ENCODE measurements at regions not wholly inside any gene's neighbourhood (a gene's known extent, or its start where the extent isn't known, plus 50 kb on each side); places are given as distances from the start of the nearest gene placed in this dataset.

DNA sequence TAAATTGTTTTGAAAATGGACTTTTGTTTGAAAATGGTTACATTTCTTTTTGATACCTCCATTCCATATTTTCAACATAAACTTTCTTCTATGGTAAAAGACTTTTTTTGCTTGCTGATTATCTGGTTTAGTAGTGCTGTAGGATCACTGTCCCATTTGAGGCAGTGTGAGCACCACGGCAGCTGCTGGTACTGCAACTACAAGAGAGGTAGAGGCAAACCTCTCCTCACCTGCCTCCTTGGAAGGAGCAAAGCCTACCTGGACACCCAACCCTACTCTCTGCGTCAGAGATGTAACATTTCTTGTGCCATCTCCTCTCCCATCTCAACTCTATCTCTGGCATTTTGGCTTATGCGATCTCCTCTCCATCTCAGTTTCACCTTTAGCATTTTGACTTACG is 460.1 kb downstream of the SHQ1 start:
- FAIRE-seq: no peak

DNA sequence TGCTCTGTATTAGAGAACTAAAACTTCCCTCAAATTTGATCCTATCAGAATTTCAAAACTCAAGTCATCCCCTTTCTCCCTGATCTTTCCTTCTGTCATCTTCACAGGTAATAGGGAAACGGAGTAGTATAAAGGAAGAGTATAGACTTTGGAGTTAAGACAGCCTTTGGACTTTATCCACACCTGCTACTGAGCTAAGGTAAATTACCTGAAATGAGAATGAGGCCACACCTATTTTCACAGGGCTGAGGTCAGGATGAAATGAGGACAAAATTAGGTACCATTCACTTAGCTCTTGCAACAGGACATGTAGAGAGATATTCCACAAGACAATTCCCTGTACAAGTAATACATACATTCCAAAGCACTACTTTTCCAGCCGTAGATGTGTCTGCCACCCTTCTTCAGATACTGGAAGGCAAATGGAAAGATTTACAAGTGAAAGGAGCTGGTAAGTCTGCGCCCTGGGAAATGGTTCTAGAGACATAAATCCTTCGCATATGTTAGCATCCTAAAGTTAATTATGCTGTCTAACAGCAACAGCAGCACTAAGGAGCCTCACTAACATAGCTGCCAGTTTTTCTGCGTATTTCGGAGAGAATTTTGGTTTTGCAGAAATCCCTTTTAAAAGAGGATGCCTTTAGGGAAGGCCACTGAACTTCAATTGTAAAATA is 461.8 kb downstream of the SHQ1 start:
- FAIRE-seq: no peak

DNA sequence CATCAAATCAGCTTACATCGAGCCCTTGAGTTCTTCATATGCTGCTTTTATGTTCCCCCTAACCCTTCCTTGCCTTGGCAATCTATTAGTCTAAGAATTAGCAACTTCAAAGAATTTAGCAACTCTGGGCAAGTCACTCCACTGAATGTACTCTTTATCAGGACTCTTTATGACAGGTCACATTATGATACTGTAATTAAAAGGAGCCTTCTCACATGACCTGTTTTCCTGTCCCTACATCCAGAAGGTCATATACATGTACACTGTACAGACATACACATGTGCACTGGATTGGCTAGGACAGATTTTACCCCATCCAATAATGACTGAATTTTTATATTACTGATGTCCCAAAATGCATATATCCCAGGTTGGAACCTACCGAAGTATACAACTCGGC is 463.1 kb downstream of the SHQ1 start:
- no peak for FAIRE-seq

DNA sequence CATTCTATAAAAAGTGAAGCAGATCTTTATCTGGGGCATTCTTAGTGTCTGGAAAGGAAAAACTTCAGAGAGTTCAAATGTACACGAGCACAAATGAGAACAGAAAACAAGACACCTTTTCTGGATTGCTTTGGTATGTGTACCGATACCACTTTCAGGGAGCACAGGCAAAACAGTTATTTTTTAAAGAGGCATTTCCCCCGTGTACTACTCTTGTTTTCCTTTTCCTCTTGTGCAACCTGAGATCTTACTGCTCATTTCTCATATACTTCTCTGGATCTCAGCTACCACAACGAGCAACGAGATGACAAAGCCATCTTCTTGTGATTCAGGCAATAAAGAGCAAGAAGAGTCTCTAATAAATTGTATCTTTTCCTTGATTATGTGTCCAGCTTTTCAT is 463.6 kb downstream of the SHQ1 start:
- no peak for FAIRE-seq

DNA sequence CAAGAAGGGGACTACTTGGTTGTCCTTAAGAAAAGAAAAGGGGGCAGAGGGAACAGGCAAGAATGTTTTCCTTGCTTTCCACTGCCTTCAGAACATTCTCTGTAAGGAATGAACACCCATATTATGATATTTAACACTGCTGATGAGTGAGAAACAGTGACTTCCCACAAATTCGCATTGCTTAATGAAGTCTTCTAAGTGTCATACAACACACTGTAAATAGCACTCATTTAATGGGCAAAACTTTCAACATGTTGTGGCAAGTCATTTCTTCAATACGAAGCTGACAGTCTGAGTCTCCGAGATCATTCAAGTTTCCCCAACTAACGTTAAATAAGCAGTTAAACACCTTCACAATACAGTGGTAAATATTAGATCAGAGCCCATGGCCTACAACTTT is 464.4 kb downstream of the SHQ1 start:
- no peak for FAIRE-seq

DNA sequence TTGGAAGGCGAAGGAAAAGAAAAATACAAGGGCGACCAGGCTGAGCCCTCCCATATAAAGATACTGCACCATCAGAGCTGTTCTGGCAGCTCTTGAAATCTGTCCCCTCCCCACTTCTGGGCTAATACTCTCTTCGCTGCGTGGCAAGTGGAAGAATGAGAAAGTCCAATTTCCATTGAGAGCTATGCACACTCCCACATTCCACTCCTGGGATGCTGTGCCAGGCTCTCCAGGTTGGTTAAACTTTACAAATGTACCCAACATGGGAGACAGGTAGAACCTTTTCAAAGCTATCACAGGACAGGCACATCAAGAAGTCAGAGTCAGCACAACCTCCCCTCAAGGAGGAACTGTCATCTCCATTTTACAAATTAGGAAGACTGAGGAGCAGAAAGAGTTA is 465.0 kb downstream of the SHQ1 start:
- no peak for FAIRE-seq

DNA sequence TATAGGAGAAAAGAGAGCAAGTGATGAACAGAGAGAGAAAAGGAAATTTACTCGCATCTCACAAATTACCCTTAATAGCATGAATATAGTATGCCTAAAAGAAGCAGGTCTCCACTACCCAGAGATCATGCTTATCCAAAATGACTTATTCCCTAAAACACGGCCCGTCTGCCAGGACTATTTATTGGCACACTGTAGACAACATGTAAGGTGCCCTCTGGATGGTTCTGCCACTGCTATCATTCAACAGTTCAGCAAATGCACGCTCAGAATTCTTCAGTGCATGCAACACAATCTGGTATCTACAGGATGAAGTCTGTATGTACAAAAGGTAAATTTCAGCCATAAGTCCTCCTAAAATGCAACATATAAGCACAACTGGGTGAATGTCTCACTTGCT is 465.8 kb downstream of the SHQ1 start:
- FAIRE-seq: no peak

DNA sequence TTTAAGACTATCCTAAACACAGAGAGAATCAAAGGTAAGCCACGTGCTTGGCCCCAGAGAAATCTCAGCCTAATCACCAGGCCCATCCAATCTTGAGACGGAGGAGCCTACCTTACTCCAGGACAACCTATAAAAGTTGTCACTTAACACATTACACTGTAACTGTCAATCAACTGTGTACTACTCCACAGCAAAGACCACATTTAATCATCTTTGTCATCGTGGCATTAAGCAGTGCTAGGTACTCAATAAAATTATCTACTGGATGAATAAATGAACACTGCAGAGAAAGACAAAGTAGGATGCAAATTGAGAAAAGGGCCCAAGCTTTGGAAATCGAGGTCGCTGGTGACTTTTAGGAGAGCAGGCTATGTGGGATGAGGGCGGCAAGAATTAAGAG is 466.7 kb downstream of the SHQ1 start:
- no peak for FAIRE-seq

DNA sequence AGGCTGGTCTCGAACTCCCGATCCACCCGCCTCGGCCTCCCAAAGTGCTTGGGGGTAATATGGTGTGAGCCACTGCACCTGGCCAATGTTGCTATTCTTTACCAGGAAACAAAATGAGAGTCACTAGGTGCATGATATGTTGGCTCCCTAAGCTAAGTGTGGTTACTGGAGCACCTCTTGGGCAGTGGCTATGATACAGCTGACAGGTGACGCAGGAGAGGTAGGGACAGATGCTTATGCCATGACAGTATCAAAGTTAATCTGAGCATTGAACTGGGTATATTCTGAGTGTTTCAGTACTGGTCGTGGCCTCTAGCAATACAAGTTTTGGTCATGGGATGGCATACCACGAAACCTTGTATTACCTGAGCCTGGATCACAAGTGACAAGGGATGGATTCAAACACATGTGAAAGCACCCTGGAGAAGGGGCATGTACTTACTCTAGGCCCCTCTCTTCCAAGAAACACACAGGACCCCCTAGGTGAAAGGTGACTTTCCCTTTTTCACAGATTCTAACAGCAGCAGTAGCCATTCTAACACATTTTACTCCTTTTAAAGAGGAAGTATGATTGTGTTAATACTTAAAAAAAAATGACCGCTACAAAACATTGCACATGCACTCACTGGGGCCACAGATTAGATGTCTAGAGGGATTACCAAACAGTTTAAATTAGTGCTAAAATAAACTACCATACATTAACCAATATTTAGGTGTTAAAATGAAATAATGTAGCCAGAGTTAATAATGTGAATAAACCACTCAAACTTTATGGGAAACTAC is 467.3 kb downstream of the SHQ1 start:
- FAIRE-seq: no peak

DNA sequence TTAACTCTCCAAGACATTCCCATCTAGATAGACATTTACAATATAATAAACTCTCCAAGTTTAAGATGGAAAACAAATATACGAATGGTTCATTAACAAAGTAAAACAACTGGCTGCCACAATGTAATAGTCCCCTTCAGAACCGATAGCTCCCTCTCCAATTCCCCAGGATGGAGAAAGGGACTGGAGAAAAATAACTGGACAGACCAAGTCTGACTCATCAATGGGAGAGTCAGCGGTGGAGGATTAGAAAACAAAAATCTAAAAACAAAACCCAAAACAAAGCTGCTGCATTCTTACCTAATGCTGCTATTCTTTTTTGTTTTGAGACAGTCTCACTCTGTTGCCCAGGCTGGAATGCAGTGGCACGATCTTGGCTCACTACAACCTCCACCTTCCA is 468.1 kb downstream of the SHQ1 start:
- no peak for FAIRE-seq

DNA sequence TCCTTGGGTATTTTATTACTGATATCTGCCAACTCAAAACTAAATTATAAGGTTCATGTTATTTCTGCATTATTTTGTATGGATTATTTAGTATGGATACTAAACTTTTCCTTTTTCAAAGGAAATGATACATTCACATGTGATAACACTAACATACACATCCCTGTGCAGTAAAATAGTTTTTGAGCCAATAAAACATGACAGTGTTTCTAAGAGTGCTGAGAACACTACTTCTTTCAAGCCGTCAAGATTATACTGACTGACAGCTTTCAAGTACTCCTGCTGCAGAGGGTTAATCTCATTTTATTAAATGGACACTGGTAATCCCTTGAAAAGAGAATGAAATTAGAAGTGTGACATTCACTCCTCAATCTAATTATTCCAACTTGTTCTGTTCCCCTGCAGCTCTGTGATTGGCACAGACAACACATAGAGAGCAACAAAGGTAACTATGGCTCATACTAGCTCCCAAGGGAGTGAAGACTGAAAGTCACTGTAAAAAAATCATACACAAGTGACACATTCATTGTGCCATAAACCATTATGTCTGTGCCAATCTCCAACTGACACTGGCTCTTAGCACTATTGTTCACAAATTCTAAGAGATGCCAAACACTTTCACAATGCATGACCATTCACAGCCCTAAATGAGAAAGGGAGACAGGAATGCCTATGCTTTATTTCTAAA is 468.6 kb downstream of the SHQ1 start:
- no peak for FAIRE-seq

DNA sequence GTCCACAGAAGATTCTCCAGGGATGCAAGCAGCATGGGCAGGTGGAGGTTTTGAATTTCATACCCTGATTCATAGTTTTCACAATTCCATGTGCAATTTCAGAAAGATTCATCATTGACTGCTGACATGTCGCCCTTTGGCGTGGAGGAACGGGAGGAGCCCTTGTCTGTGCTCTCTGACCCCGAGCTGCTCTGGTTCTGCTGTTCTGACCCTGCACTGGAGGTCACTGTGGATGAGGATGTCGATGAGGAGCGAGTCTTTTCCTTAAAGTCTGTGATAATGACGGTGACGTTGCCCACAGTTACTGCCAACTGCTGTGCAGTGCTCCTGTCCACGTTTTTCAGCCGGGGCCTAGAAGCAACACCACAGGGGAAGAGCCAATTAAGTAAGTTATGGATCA is 470.0 kb downstream of the SHQ1 start:
- no peak for FAIRE-seq

DNA sequence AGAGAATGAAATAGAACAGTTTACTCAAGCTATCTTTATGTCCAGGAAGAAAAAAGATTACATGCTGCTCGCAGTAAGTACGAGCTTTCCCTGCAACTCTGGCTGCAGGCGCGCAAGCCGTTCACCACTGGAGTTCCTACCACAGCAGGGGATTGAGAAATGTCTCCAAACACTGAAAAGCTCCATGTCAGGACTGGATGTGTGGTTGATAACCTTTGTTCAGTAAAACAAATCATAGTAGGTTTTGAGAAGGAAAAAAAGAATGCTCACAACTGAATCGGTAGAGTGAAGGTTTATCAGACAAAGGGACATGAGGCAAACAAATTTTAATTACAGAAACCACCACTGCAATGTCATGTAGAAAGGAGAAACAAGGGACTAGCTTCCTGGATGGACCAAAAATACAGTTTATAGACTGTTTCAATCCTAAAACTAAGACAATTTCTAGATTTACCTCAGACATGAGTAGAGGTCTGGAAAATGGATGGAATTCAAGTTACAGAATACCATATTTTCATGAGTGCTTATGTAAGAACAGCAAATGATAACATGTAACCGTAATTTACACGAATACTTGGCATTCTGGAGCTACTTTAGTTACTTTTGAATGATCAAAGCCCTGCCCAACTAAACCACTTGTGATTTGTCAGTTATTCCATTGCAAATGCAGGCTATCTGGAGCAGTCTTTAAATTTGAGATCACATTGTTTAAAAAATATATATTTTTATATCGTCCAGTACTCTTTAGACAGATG is 471.1 kb downstream of the SHQ1 start:
- FAIRE-seq: no peak

DNA sequence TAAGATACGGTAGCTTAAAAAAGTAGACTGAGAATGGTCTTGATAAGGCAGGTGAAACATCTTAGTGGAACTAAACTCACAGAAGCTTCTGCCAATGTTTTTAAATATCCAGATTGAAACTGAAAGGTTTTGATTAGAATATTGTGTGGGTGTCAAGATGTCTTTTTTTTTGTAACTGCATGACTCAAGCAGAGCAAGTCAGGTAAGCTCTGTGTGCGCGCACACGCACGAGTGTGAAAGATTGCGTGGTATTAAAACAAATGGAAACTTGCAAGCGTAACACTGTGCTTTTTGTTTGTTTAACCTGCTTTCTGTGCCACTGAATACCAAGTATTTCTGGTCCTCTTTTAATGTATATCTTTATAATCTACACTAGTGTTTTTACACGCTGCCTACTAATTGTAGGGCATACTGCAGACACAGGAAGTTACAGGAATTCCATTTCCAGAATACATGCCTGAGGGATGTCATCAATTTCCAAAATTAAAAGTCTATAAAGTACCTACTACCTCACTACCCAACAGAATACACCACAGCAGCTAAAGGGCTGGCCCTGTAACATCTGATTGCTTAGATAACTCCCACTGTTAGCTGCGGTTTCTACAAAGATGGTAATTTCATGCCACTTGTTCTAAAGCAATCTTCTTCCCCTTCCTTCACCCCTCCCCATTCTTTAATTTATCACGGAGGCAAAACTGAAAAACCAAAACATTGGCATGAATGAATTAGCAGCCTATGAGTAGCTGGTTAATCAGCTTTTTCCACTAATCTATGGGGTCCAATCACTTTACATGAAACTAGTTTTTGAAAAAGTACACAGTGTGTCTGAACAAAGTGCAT is 472.8 kb downstream of the SHQ1 start:
- no peak for FAIRE-seq

DNA sequence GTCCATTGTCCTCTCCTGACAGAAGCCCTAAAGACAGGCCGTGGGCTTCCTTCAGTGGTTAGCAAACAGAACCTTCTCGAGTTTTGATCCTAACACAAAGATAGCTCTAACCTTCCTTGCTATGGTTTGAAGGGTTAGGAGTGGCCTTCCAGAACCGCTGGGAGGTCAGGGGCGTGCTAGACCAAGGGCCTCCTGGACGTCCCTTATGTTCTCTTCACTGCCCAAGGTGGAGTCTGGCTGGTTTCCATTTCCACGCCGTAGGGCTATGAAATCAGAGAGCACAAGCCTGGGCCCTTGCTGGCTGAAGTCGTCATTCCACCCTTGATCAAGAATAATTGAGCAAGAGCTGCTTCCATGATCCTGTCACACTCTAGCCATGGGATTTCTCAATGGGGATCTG is 475.1 kb downstream of the SHQ1 start:
- FAIRE-seq: no peak

DNA sequence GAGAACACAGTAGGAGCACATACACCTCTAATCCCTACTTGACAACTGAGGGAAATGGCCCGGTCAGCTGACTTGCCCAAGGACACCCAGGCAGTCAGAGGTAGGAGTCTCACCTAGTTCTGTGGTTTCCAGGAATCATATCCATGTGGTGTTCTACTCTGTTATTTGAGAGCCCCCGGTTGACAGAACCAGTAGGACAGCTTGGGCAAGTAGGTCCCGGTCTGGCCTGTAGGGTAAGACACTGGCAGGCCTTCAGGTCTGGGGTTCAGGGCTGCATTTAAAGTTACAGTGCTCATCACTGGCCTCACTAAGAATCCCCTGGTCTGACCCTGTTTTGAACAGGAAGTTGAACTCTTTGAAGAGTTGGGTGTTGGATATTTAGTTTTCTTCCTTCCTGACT is 476.1 kb downstream of the SHQ1 start:
- no peak for FAIRE-seq

DNA sequence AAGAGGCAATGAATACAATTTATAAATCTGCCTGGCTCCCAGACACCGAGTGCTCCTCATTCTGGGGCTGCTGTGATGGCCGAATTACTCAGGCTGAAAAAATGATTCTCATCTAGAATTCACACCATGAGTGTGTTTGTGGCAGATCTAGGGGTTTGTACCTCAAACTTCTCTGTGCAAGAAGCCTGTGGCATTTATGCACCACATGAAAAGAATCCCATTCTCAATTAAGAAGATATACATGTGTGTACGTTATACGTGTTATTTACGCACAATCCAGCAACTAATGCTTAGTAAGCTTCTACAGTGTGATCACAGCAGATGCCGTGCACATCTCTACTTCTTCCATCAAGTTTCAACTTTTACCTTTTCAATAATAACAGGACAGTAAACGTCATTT is 476.8 kb downstream of the SHQ1 start:
- no peak for FAIRE-seq

DNA sequence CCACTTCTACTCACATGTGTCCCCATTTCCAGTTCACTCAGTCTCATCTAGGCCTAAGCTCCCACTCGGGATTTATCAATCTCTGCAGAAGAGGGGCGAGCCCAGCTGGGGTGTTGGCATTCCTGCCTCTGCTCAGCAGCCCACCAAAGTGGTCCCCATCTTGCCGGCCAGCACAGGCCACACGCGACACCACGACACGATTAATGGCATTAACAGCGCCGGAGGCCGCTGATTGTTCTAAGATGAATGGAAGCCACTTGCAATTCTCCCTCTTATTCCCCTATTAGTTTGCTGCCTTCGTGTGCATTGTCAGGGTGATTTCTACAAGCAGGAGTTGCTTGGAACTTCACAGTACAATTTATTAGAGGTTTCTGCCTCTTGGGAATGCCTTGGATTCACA is 477.3 kb downstream of the SHQ1 start:
- no peak for FAIRE-seq

DNA sequence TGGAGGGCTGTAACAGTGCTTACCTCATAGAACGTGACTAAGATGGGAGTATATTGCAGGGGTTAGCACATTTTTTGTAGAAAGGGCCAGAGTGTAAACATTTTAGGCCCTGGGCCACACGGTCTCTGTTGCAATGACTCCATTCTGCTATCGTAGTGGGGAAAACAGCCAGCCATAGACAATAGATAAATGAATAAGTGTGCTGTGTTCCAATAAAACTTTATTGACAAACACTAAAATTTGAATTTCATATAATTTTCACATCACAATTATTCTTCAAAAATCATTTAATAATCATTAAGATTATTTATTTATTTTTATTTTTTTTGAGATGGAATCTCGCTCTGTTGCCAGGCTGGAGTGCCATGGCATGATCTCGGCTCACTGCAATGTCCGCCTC is 478.6 kb downstream of the SHQ1 start:
- no peak for FAIRE-seq

DNA sequence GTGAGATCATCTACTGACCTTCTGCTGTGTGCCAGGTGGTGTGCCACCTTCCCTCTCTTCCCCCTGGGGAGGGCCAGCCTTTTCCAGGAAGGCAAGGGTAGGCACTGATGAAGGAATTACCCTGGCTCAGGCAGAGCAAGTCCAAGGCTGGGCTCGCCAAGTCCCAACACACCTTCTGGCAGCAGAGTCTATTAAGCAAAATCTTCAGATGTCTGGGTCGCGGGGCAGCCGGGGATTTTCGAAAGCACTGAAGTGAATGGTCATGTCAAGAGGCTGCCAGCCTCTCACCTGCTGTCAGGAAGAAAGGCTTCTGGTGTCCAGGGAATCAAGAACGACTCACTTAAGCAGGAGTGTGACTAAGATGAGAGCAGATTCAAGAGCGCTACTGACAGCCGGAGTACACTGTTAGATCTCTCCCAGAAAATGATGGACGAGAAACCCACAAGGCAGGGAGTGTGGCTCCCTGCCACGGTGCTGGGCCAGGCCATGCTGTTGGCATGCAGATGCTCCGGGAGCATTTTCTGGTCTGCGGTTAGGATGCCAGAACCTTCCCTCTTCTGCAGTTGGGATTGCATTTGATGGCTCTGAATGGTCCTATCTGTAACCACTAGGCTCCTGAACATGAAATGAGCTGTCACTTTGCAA is 479.8 kb downstream of the SHQ1 start:
- FAIRE-seq: no peak

DNA sequence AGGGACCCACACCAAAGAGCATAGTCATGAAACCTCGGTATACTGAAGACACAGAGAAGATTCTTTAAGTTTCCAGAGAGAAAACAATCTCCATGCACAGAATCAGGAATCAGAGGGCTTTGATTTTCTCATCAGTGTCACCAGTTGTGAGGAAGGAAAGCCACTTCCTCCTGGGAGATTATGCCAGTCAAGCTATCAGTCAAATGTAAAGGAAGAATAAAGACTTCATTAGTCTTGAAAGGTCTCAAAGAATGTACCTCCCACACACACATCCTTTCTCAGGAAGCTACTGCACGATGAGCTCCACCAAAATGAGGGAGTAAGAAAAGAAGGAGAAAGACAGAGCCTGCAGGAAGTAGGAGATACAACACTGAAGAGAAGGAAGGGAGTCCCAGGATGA is 486.3 kb downstream of the SHQ1 start:
- no peak for FAIRE-seq

DNA sequence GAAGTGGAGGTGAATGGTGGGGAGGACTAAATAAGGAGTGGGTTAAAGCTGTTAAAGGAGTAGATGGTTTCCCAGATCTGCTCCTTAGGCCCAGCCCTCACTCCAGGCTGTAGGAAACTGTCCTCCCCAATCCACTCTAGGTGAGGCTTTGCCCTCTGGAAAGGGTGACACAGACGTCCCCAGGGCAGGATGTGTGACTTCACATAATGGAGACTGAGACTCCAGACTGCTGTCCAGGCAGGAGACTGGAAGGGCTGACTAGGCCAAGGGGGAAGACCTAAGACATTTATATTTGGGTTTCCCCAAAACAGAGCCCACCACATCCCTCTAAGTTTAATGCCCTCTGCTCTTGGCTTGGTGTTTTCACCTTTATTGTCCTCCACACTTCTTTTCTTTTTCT is 488.5 kb downstream of the SHQ1 start:
- FAIRE-seq: no peak
